ENCODE measurements at regions not wholly inside any gene's neighbourhood (a gene's known extent, or its start where the extent isn't known, plus 50 kb on each side); places are given as distances from the start of the nearest gene placed in this dataset.

DNA sequence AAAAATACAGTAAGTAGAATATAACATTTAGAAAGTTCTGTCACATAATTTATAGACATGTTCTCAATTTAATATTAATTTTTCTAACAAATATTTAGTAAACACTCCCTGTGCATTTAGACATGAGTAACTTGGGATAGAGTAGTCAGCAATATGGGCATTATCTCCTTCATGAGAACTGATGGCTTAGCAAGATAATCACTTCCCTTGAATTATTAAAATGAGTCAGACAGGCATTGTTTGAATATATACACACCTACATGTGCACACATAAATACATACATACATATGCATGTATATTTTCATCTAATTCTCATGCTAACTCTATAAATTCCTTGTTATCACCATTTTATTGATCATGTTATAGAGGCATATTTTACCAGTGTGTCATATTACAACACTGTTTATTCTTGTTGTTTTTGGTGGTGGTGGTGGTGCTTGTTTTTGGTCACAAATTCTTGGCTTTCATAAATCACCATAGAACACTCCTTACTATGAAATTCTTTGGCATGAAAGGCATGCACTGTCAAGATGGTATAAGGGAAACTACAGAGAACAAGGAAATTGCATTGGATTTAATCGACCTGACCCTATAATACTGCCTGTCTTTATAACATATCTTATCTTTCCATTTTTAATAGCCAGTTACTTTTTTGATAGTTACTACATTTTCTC, 434.5 kb upstream of the MANEA start:
- TF ChIP-seq GATA2 (IDR thresholded peaks at IDR 0.05; ENCODE audit: low read depth, low read length): no peak
- no peak for TF ChIP-seq GATA3 (IDR thresholded peaks at IDR 0.05; ENCODE audit: low read depth, low read length)

All from SH-SY5Y (cell line).